Bronchial epithelial cell (primary cell): ENCODE measurements at regions not wholly inside any gene's neighbourhood (a gene's known extent, or its start where the extent isn't known, plus 50 kb on each side); places are given as distances from the start of the nearest gene placed in this dataset.

ENCODE experiments used
- DNase-seq: peaks from one replicate; pipeline ENCODE4 v3.0.0-alpha.2; 2010; ENCODE audit warnings: low read depth
- FAIRE-seq: peaks from 2 replicates; lab custom pipeline; 2011; peaks lifted over from hg19 to GRCh38; lab: Jason Lieb, UNC
- H3K27me3 ChIP-seq: 2 replicates; pipeline ENCODE4 v1.5.1; 2011; ENCODE audit warnings: low read length; ENCODE audit not compliant: control insufficient read depth, insufficient read depth
- H3K36me3 ChIP-seq: 2 replicates; pipeline ENCODE4 v1.5.1; 2011; ENCODE audit warnings: low read length; ENCODE audit not compliant: control insufficient read depth, insufficient read depth
- H3K4me3 ChIP-seq: 2 replicates; pipeline ENCODE4 v1.5.1; 2011; ENCODE audit warnings: mild to moderate bottlenecking, low read depth, low read length, control low read depth
- CTCF ChIP-seq: IDR thresholded peaks from 2 replicates; pipeline ENCODE4 v1.5.1; 2011; ENCODE audit warnings: mild to moderate bottlenecking, moderate library complexity, low read length, control low read depth, inconsistent platforms; ENCODE audit not compliant: insufficient read depth, severe bottlenecking

- FAIRE-seq = no peak
- no peak overlapping the region for H3K4me3 ChIP-seq
Observed at GRCh38 chr16:6496996-6497395, 835.6 kb upstream of the RBFOX1 start.

GRCh38 chr16:6495486-6496210 is 837.0 kb upstream of the RBFOX1 start:
- Histone ChIP-seq H3K36me3 (no peaks in the 10 kb centered on the region), H3K27me3 (no peaks in the 10 kb centered on the region), H3K4me3 (no peak overlapping the region)
- no peak for FAIRE-seq
- DNase-seq = no peak
- TF ChIP-seq CTCF = no peak

More at GRCh38 chr16:6496996-6497395, 835.6 kb upstream of the RBFOX1 start:
- no peaks in the 10 kb centered on the region for H3K27me3 ChIP-seq
- no peak for DNase-seq
- TF ChIP-seq CTCF = no peak
- no peaks in the 10 kb centered on the region for H3K36me3 ChIP-seq

GRCh38 chr16:6494716-6495115 is 837.9 kb upstream of the RBFOX1 start:
- TF ChIP-seq CTCF = no peak
- Histone ChIP-seq H3K4me3 (no peak overlapping the region), H3K27me3 (no peaks in the 10 kb centered on the region), H3K36me3 (no peaks in the 10 kb centered on the region)
- FAIRE-seq (no peak), DNase-seq (no peak)

GRCh38 chr16:6493555-6493954 is 839.1 kb upstream of the RBFOX1 start:
- Histone ChIP-seq H3K36me3 (no peaks in the 10 kb centered on the region), H3K27me3 (no peaks in the 10 kb centered on the region), H3K4me3 (no peak overlapping the region)
- no peak for FAIRE-seq
- no peak for TF ChIP-seq CTCF
- DNase-seq = no peak

- no peak for TF ChIP-seq CTCF
- H3K27me3 ChIP-seq = no peaks in the 10 kb centered on the region
- no peak for DNase-seq
- FAIRE-seq = no peak
- no peak overlapping the region for H3K4me3 ChIP-seq
- no peaks in the 10 kb centered on the region for H3K36me3 ChIP-seq
Observed at GRCh38 chr16:6492742-6493141, 839.9 kb upstream of the RBFOX1 start.

GRCh38 chr16:6484935-6485334 is 847.7 kb upstream of the RBFOX1 start:
- FAIRE-seq (peak; percentile 47), DNase-seq (peak; percentile 55)
- Histone ChIP-seq H3K27me3 (no peaks in the 10 kb centered on the region), H3K36me3 (no peaks in the 10 kb centered on the region), H3K4me3 (no peak overlapping the region)
- no peak for TF ChIP-seq CTCF
